ENCODE measurements at regions not wholly inside any gene's neighbourhood (a gene's known extent, or its start where the extent isn't known, plus 50 kb on each side); places are given as distances from the start of the nearest gene placed in this dataset.

- H3K4me1 ChIP-seq (ENCODE audit: control insufficient read depth in 5 of 5, insufficient read depth in 5 of 5, low read length in 5 of 5) = no peaks in the 10 kb centered on the region
- no peaks in the 10 kb centered on the region for H3K9me3 ChIP-seq (ENCODE audit: control insufficient read depth in 5 of 5, low read length in 5 of 5)
- H3K27ac ChIP-seq (ENCODE audit: low read depth, low read length) = no peak overlapping the region
- no peaks in the 10 kb centered on the region for H3K27me3 ChIP-seq (ENCODE audit: control insufficient read depth in 5 of 5, insufficient read depth in 4 of 5, low read length in 5 of 5)
- no peaks in the 10 kb centered on the region for H3K36me3 ChIP-seq (ENCODE audit: control insufficient read depth in 5 of 5, insufficient read depth in 5 of 5, low read length in 5 of 5)
- H3K4me3 ChIP-seq (ENCODE audit: low read depth in 1 of 5, low read length in 5 of 5) = no peak overlapping the region
- no peak overlapping the region for H3K9ac ChIP-seq (ENCODE audit: low read length in 5 of 5)
Measured at GRCh38 chr7:52151559-52151958, 835.0 kb upstream of the COBL start.

- H3K9me3 ChIP-seq (ENCODE audit: control insufficient read depth in 5 of 5, low read length in 5 of 5) = no peaks in the 10 kb centered on the region
- no peaks in the 10 kb centered on the region for H3K4me1 ChIP-seq (ENCODE audit: control insufficient read depth in 5 of 5, insufficient read depth in 5 of 5, low read length in 5 of 5)
- no peaks in the 10 kb centered on the region for H3K36me3 ChIP-seq (ENCODE audit: control insufficient read depth in 5 of 5, insufficient read depth in 5 of 5, low read length in 5 of 5)
- H3K27ac ChIP-seq (ENCODE audit: low read depth, low read length) = no peak overlapping the region
- no peaks in the 10 kb centered on the region for H3K27me3 ChIP-seq (ENCODE audit: control insufficient read depth in 5 of 5, insufficient read depth in 4 of 5, low read length in 5 of 5)
- H3K9ac ChIP-seq (ENCODE audit: low read length in 5 of 5) = no peak overlapping the region
- no peak overlapping the region for H3K4me3 ChIP-seq (ENCODE audit: low read depth in 1 of 5, low read length in 5 of 5)
Measured at GRCh38 chr7:52150952-52151351, 834.3 kb upstream of the COBL start.

- no peak overlapping the region for H3K27ac ChIP-seq (ENCODE audit: low read depth, low read length)
- no peaks in the 10 kb centered on the region for H3K4me1 ChIP-seq (ENCODE audit: control insufficient read depth in 5 of 5, insufficient read depth in 5 of 5, low read length in 5 of 5)
- no peaks in the 10 kb centered on the region for H3K36me3 ChIP-seq (ENCODE audit: control insufficient read depth in 5 of 5, insufficient read depth in 5 of 5, low read length in 5 of 5)
- no peak overlapping the region for H3K4me3 ChIP-seq (ENCODE audit: low read depth in 1 of 5, low read length in 5 of 5)
- H3K27me3 ChIP-seq (ENCODE audit: control insufficient read depth in 5 of 5, insufficient read depth in 4 of 5, low read length in 5 of 5) = no peaks in the 10 kb centered on the region
- no peaks in the 10 kb centered on the region for H3K9me3 ChIP-seq (ENCODE audit: control insufficient read depth in 5 of 5, low read length in 5 of 5)
- no peak overlapping the region for H3K9ac ChIP-seq (ENCODE audit: low read length in 5 of 5)
Measured at GRCh38 chr7:52146871-52147634, 830.4 kb upstream of the COBL start.

- H3K27me3 ChIP-seq (ENCODE audit: control insufficient read depth in 5 of 5, insufficient read depth in 4 of 5, low read length in 5 of 5) = no peaks in the 10 kb centered on the region
- no peak overlapping the region for H3K4me3 ChIP-seq (ENCODE audit: low read depth in 1 of 5, low read length in 5 of 5)
- no peak overlapping the region for H3K27ac ChIP-seq (ENCODE audit: low read depth, low read length)
- H3K36me3 ChIP-seq (ENCODE audit: control insufficient read depth in 5 of 5, insufficient read depth in 5 of 5, low read length in 5 of 5) = no peaks in the 10 kb centered on the region
- no peak overlapping the region for H3K9ac ChIP-seq (ENCODE audit: low read length in 5 of 5)
- H3K9me3 ChIP-seq (ENCODE audit: control insufficient read depth in 5 of 5, low read length in 5 of 5) = no peaks in the 10 kb centered on the region
- no peaks in the 10 kb centered on the region for H3K4me1 ChIP-seq (ENCODE audit: control insufficient read depth in 5 of 5, insufficient read depth in 5 of 5, low read length in 5 of 5)
Measured at GRCh38 chr7:52143219-52143618, 826.6 kb upstream of the COBL start.

GRCh38 chr7:52140851-52141250 is 824.2 kb upstream of the COBL start:
- no peak overlapping the region for H3K9ac ChIP-seq (ENCODE audit: low read length in 5 of 5)
- no peak overlapping the region for H3K4me3 ChIP-seq (ENCODE audit: low read depth in 1 of 5, low read length in 5 of 5)
- no peaks in the 10 kb centered on the region for H3K36me3 ChIP-seq (ENCODE audit: control insufficient read depth in 5 of 5, insufficient read depth in 5 of 5, low read length in 5 of 5)
- no peaks in the 10 kb centered on the region for H3K27me3 ChIP-seq (ENCODE audit: control insufficient read depth in 5 of 5, insufficient read depth in 4 of 5, low read length in 5 of 5)
- H3K4me1 ChIP-seq (ENCODE audit: control insufficient read depth in 5 of 5, insufficient read depth in 5 of 5, low read length in 5 of 5) = no peaks in the 10 kb centered on the region
- H3K9me3 ChIP-seq (ENCODE audit: control insufficient read depth in 5 of 5, low read length in 5 of 5) = peaks cover 0 to 4% (median 0%) of the 10 kb centered on the region in 5 donors
- H3K27ac ChIP-seq (ENCODE audit: low read depth, low read length) = no peak overlapping the region

GRCh38 chr7:52135403-52135802 is 818.8 kb upstream of the COBL start:
- Histone ChIP-seq H3K36me3 (ENCODE audit: control insufficient read depth in 5 of 5, insufficient read depth in 5 of 5, low read length in 5 of 5) (no peaks in the 10 kb centered on the region), H3K27ac (ENCODE audit: low read depth, low read length) (no peak overlapping the region), H3K4me3 (ENCODE audit: low read depth in 1 of 5, low read length in 5 of 5) (no peak overlapping the region), H3K27me3 (ENCODE audit: control insufficient read depth in 5 of 5, insufficient read depth in 4 of 5, low read length in 5 of 5) (no peaks in the 10 kb centered on the region), H3K9ac (ENCODE audit: low read length in 5 of 5) (no peak overlapping the region), H3K4me1 (ENCODE audit: control insufficient read depth in 5 of 5, insufficient read depth in 5 of 5, low read length in 5 of 5) (no peaks in the 10 kb centered on the region), H3K9me3 (ENCODE audit: control insufficient read depth in 5 of 5, low read length in 5 of 5) (peaks cover 0 to 6% (median 0%) of the 10 kb centered on the region in 5 donors)

- H3K27ac ChIP-seq (ENCODE audit: low read depth, low read length) = no peak overlapping the region
- peaks cover 0 to 2% (median 0%) of the 10 kb centered on the region in 5 donors for H3K9me3 ChIP-seq (ENCODE audit: control insufficient read depth in 5 of 5, low read length in 5 of 5)
- no peaks in the 10 kb centered on the region for H3K27me3 ChIP-seq (ENCODE audit: control insufficient read depth in 5 of 5, insufficient read depth in 4 of 5, low read length in 5 of 5)
- no peak overlapping the region for H3K9ac ChIP-seq (ENCODE audit: low read length in 5 of 5)
- no peaks in the 10 kb centered on the region for H3K36me3 ChIP-seq (ENCODE audit: control insufficient read depth in 5 of 5, insufficient read depth in 5 of 5, low read length in 5 of 5)
- H3K4me1 ChIP-seq (ENCODE audit: control insufficient read depth in 5 of 5, insufficient read depth in 5 of 5, low read length in 5 of 5) = no peaks in the 10 kb centered on the region
- H3K4me3 ChIP-seq (ENCODE audit: low read depth in 1 of 5, low read length in 5 of 5) = no peak overlapping the region
Measured at GRCh38 chr7:52129278-52129677, 812.7 kb upstream of the COBL start.

- Histone ChIP-seq H3K27ac (ENCODE audit: low read depth, low read length) (no peak overlapping the region), H3K36me3 (ENCODE audit: control insufficient read depth in 5 of 5, insufficient read depth in 5 of 5, low read length in 5 of 5) (no peaks in the 10 kb centered on the region), H3K4me1 (ENCODE audit: control insufficient read depth in 5 of 5, insufficient read depth in 5 of 5, low read length in 5 of 5) (no peaks in the 10 kb centered on the region), H3K9ac (ENCODE audit: low read length in 5 of 5) (no peak overlapping the region), H3K9me3 (ENCODE audit: control insufficient read depth in 5 of 5, low read length in 5 of 5) (no peaks in the 10 kb centered on the region), H3K27me3 (ENCODE audit: control insufficient read depth in 5 of 5, insufficient read depth in 4 of 5, low read length in 5 of 5) (no peaks in the 10 kb centered on the region), H3K4me3 (ENCODE audit: low read depth in 1 of 5, low read length in 5 of 5) (no peak overlapping the region)
Measured at GRCh38 chr7:52120912-52121311, 804.3 kb upstream of the COBL start.

GRCh38 chr7:52119537-52119936 is 802.9 kb upstream of the COBL start:
- Histone ChIP-seq H3K27ac (ENCODE audit: low read depth, low read length) (no peak overlapping the region), H3K4me3 (ENCODE audit: low read depth in 1 of 5, low read length in 5 of 5) (no peak overlapping the region)

GRCh38 chr7:52114509-52114908 is 797.9 kb upstream of the COBL start:
- Histone ChIP-seq H3K4me1 (ENCODE audit: control insufficient read depth in 5 of 5, insufficient read depth in 5 of 5, low read length in 5 of 5) (no peaks in the 10 kb centered on the region), H3K9ac (ENCODE audit: low read length in 5 of 5) (no peak overlapping the region), H3K9me3 (ENCODE audit: control insufficient read depth in 5 of 5, low read length in 5 of 5) (no peaks in the 10 kb centered on the region), H3K27ac (ENCODE audit: low read depth, low read length) (no peak overlapping the region), H3K36me3 (ENCODE audit: control insufficient read depth in 5 of 5, insufficient read depth in 5 of 5, low read length in 5 of 5) (no peaks in the 10 kb centered on the region), H3K27me3 (ENCODE audit: control insufficient read depth in 5 of 5, insufficient read depth in 4 of 5, low read length in 5 of 5) (no peaks in the 10 kb centered on the region), H3K4me3 (ENCODE audit: low read depth in 1 of 5, low read length in 5 of 5) (no peak overlapping the region)

More at GRCh38 chr7:52119537-52119936, 802.9 kb upstream of the COBL start:
- H3K4me1 ChIP-seq (ENCODE audit: control insufficient read depth in 5 of 5, insufficient read depth in 5 of 5, low read length in 5 of 5) = no peaks in the 10 kb centered on the region
- H3K9ac ChIP-seq (ENCODE audit: low read length in 5 of 5) = no peak overlapping the region
- H3K36me3 ChIP-seq (ENCODE audit: control insufficient read depth in 5 of 5, insufficient read depth in 5 of 5, low read length in 5 of 5) = no peaks in the 10 kb centered on the region
- H3K9me3 ChIP-seq (ENCODE audit: control insufficient read depth in 5 of 5, low read length in 5 of 5) = no peaks in the 10 kb centered on the region
- no peaks in the 10 kb centered on the region for H3K27me3 ChIP-seq (ENCODE audit: control insufficient read depth in 5 of 5, insufficient read depth in 4 of 5, low read length in 5 of 5)

All from subcutaneous abdominal adipose tissue (tissue), 5 donors.